GM21381 (cell line): ENCODE measurements at regions not wholly inside any gene's neighbourhood (a gene's known extent, or its start where the extent isn't known, plus 50 kb on each side); places are given as distances from the start of the nearest gene placed in this dataset.
"Not testable (repeated sequence)": the region's sequence is repeated elsewhere in the genome, so short reads cannot be mapped to it uniquely, and the experiment has no call there.

Experiments
- ATAC-seq: cut with Tn5 transposase; IDR thresholded peaks from one replicate; pipeline ENCODE4 v1.9.1; 2021; ENCODE audit warnings: mild to moderate bottlenecking, moderate library complexity; ENCODE audit not compliant: unreplicated experiment

- no peak for ATAC-seq
Measured at GRCh38 chrX:87924619-87925018, 407.0 kb downstream of the KLHL4 start.

GRCh38 chrX:87941841-87942240 lies 424.2 kb downstream of the KLHL4 start:
- ATAC-seq: no peak

DNA sequence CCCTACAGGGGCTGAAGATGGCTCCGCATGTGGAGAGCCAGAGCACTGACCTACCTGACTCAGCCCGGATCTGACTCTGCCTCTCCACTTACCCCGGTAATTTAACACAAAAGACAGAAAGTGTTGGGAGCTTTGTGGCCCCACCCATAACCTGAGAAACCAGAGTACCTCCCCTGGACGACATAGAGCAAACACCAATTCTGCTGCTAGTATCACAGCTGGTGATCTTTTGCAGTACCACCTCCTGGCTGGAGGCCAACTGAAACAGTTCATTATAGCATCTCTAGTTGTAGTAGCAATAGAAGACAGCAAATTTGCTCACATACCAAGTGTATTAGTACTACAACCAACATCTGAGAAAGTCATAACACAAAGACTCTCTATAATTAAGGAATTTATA lies 443.9 kb downstream of the KLHL4 start:
- no peak for ATAC-seq

GRCh38 chrX:87968118-87968517 lies 450.5 kb downstream of the KLHL4 start:
- no peak for ATAC-seq

GRCh38 chrX:87972121-87972520 lies 454.5 kb downstream of the KLHL4 start:
- not testable (repeated sequence) for ATAC-seq

- ATAC-seq: no peak
Measured at GRCh38 chrX:87975365-87975764, 457.8 kb downstream of the KLHL4 start.

DNA sequence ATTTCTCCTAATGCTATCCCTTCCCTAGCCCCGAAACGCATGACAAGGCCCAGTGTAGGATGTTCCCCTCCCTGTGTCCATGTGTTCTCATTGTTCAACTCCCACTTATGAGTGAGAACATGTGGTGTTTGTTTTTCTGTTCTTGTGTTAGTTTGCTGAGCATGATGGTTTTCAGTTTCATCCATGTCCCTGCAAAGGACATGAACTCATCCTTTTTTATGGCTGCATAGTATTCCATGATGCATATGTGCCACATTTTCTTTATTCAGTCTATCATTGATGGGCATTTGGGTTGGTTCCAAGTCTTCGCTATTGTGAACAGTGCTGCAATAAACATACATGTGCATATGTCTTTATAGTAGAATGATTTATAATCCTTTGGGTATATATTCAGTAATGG lies 490.3 kb downstream of the KLHL4 start:
- not testable (repeated sequence) for ATAC-seq

GRCh38 chrX:88024022-88024421 lies 506.4 kb downstream of the KLHL4 start:
- no peak for ATAC-seq

GRCh38 chrX:88072339-88073030 lies 554.9 kb downstream of the KLHL4 start:
- no peak for ATAC-seq

GRCh38 chrX:88101968-88102367 lies 584.4 kb downstream of the KLHL4 start:
- ATAC-seq: no peak

- ATAC-seq: no peak
Measured at GRCh38 chrX:88135735-88136134, 611.3 kb upstream of the CPXCR1 start.

DNA sequence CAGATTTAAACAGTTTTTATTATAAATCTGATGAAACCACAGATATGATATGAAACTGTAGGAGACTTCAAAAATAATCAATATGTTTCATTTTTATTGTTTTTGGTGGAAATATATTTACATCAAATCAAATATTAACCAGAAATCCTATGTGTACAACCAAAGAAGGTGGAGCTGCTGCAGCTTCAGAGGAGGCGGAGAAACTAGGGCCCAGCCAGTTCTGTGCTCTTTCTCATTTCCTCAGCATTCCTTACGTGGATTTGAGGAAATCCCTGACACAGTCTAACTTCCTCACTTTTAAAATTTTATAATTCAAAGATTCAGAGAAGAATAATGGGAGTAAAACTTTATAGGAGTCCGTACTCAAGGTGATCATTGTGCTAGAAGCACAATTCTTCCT lies 610.7 kb upstream of the CPXCR1 start:
- no peak for ATAC-seq

DNA sequence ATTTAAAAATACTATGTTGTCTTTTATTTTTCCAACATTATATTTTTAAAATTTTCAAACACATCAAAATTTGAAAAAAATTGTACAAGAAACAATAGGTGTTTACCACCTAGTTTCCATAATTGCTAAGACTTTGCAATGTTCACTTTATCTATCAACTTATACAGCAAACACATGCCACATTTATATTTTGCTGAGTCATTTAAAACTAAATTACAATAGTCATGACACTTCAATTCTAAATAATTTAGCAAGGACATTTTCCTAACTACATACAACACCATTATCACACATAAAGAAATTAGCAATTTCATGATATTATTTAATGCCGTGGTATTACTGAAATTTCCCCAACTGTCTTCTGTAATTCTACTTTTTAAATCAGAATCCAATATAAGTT lies 600.4 kb upstream of the CPXCR1 start:
- ATAC-seq: no peak

DNA sequence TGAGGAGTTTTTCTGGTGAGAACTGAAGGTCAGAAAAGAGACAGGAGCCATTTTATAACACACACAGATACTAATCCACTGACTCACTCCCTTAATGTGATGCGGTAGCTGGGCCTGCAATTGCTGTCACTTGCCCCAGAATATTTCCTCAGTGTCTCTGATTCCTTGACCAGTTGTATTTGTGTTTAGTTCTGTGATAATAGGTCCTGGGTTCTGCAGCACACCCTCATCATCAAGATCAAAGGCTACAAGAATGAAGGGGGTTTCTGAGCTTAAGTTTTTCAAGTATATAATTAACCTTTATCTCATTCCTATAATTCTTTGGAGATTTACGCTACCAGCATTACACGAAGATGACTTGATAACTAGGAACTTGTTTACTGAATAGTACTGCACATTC lies 576.5 kb upstream of the CPXCR1 start:
- no peak for ATAC-seq

- not testable (repeated sequence) for ATAC-seq
Measured at GRCh38 chrX:88173932-88174440, 573.0 kb upstream of the CPXCR1 start.

- no peak for ATAC-seq
Measured at GRCh38 chrX:88202149-88202548, 544.9 kb upstream of the CPXCR1 start.

GRCh38 chrX:88244066-88244465 lies 503.0 kb upstream of the CPXCR1 start:
- no peak for ATAC-seq

GRCh38 chrX:88284844-88285243 lies 462.2 kb upstream of the CPXCR1 start:
- no peak for ATAC-seq

GRCh38 chrX:88313972-88314371 lies 433.1 kb upstream of the CPXCR1 start:
- not testable (repeated sequence) for ATAC-seq

GRCh38 chrX:88325634-88326033 lies 421.4 kb upstream of the CPXCR1 start:
- no peak for ATAC-seq

- ATAC-seq: no peak
Measured at GRCh38 chrX:88355252-88355651, 391.8 kb upstream of the CPXCR1 start.

DNA sequence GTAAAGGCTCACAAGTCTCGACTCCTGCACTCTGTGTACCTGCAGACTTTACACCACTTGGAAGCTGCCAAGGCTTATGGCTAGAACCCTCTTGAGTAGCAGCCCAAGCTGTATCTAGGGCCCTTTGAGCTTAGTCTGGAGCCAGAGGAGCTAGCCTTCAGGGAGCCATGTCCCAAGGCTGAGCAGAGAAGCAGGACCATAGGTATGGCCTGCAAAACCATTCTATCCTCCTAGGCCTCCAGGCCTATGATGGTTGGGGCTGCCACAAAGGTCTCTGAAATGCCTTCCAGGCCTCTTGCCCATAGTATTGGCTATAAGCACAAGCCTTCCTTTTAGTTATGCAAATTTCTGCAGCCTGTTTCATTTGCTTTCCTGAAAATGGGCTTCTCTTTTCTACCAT lies 380.7 kb upstream of the CPXCR1 start:
- ATAC-seq: no peak

DNA sequence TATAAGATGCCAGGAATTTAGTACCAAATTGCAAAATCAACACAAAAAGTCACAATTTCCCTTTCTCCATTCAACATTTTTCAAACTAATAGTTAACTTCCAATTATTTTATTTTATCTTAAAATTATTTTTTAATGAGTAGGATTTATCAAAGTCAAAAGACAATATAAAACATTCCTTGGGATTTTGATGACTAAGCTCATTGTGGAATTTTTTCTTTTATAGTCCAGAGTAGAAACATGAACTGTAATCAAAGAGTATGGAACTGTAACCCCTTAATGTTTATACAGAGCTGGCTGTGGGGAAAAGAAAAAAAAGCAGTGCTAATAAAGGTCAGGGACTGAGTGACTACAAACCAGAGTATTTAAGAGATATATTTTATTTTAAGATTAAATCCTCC lies 368.6 kb upstream of the CPXCR1 start:
- no peak for ATAC-seq
